ENCODE measurements at regions not wholly inside any gene's neighbourhood (a gene's known extent, or its start where the extent isn't known, plus 50 kb on each side); places are given as distances from the start of the nearest gene placed in this dataset.

DNA sequence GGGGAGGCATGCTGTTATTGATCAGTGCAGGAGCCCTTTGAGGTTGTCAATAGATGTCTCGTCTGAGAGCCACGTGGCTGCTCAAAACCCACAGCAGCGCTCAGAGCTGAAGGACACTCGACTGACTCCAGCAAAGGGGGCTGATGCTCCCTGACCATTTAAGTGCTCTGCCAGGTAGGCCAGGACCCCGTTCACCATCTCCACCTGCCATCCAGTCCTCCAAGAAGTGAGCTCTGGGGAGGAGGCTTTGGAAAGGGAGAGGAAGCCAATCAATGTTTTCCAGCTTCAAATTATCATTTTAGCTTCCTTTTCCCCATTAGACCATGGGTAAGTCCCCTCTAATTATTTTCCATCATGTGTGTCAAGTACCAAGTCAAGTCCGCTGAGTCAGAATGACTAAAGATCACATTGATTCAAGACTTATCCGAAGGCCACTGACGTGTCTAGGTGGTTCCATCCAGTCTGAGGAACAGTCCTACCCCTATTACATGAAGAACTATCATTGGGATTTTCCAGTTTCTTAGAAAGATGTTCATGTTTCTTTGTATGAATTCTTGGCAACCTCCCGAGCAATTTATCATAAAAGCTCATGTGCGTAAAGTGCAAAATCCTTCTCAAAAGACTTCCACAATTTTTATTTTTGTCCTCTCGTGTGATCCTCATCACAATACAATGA is 302.6 kb upstream of the LYZL1 start:
- no peak for TF ChIP-seq EZH2 (IDR thresholded peaks at IDR 0.05; ENCODE audit: low read length)
- TF ChIP-seq, protein P1, sequence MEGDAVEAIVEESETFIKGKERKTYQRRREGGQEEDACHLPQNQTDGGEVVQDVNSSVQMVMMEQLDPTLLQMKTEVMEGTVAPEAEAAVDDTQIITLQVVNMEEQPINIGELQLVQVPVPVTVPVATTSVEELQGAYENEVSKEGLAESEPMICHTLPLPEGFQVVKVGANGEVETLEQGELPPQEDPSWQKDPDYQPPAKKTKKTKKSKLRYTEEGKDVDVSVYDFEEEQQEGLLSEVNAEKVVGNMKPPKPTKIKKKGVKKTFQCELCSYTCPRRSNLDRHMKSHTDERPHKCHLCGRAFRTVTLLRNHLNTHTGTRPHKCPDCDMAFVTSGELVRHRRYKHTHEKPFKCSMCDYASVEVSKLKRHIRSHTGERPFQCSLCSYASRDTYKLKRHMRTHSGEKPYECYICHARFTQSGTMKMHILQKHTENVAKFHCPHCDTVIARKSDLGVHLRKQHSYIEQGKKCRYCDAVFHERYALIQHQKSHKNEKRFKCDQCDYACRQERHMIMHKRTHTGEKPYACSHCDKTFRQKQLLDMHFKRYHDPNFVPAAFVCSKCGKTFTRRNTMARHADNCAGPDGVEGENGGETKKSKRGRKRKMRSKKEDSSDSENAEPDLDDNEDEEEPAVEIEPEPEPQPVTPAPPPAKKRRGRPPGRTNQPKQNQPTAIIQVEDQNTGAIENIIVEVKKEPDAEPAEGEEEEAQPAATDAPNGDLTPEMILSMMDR (optimal IDR thresholded peaks at IDR 0.05 in 1 of 3, IDR thresholded peaks at IDR 0.05 in 1 of 3, conservative IDR thresholded peaks at IDR 0.05 in 1 of 3; ENCODE audit: extremely low read depth in 1 of 3, insufficient read depth in 2 of 3, low read length in 3 of 3), result no peak
- Histone ChIP-seq H3K27me3 (ENCODE audit: control insufficient read depth, extremely low read depth, insufficient read depth, low read length) (no peaks in the 10 kb centered on the region), H3K9me1 (ENCODE audit: control insufficient read depth, extremely low read depth, insufficient read depth, low read length) (no peaks in the 10 kb centered on the region), H3K4me2 (ENCODE audit: control insufficient read depth, extremely low read depth, insufficient read depth, low read depth, low read length) (no peak overlapping the region), H3K36me3 (ENCODE audit: control insufficient read depth in 2 of 2, extremely low read depth in 1 of 2, insufficient read depth in 2 of 2, low read length in 2 of 2) (no peaks in the 10 kb centered on the region), H3K9ac (ENCODE audit: control insufficient read depth, extremely low read depth, insufficient read depth, low read length) (no peak overlapping the region), H2AFZ (ENCODE audit: control insufficient read depth, low read length) (no peak overlapping the region), H4K20me1 (ENCODE audit: control insufficient read depth, extremely low read depth, insufficient read depth, low read length) (no peaks in the 10 kb centered on the region), H3K4me1 (ENCODE audit: control insufficient read depth, extremely low read depth, insufficient read depth, low read length) (peaks cover 20% of the 10 kb centered on the region), H3K4me3 (ENCODE audit: control insufficient read depth in 2 of 3, extremely low read depth in 1 of 3, insufficient read depth in 2 of 3, low read depth in 1 of 3, low read length in 3 of 3) (no peak overlapping the region), H3K79me2 (ENCODE audit: control insufficient read depth, insufficient read depth, low read length) (no peaks in the 10 kb centered on the region), H3K9me3 (ENCODE audit: control insufficient read depth, low read depth, low read length) (no peaks in the 10 kb centered on the region), H3K27ac (ENCODE audit: control insufficient read depth, insufficient read depth, low read length) (peak overlapping the region; percentile 42)
- dilution Hi-C loops (cut with MboI; ENCODE audit: extremely low pct_ligation_motif_present, low sequenced_read_pairs), result no loop called here
- FAIRE-seq (peak; percentile 48), DNase-seq (ENCODE audit: low read depth, low spot score) (peak; percentile 44)

DNA sequence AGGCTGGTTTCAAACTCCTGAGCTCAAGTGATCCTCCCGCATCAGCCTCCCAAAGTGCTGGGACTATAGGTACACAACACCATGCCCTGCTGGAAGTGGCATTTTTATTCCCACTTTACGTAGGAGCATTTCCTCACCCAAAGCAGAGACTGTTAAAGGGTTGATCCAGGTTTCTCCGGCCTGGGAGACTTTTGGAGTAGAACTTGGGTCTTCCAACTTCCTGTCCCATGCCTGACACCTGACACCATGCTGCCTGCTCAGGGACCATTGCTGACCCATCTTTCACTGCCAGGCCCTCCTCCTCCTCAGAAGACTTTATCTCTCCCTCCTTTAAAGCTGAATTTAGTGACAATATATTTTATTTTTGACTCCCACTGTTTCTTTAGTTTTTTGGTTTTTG is 302.0 kb upstream of the LYZL1 start:
- H3K9me1 ChIP-seq (ENCODE audit: control insufficient read depth, extremely low read depth, insufficient read depth, low read length), result no peaks in the 10 kb centered on the region
- no peak overlapping the region for H3K4me2 ChIP-seq (ENCODE audit: control insufficient read depth, extremely low read depth, insufficient read depth, low read depth, low read length)
- no peak overlapping the region for H2AFZ ChIP-seq (ENCODE audit: control insufficient read depth, low read length)
- no peaks in the 10 kb centered on the region for H3K36me3 ChIP-seq (ENCODE audit: control insufficient read depth in 2 of 2, extremely low read depth in 1 of 2, insufficient read depth in 2 of 2, low read length in 2 of 2)
- H3K4me1 ChIP-seq (ENCODE audit: control insufficient read depth, extremely low read depth, insufficient read depth, low read length), result peaks cover 26% of the 10 kb centered on the region
- H3K9ac ChIP-seq (ENCODE audit: control insufficient read depth, extremely low read depth, insufficient read depth, low read length), result no peak overlapping the region
- H3K79me2 ChIP-seq (ENCODE audit: control insufficient read depth, insufficient read depth, low read length), result no peaks in the 10 kb centered on the region
- FAIRE-seq, result no peak
- dilution Hi-C loops (cut with MboI; ENCODE audit: extremely low pct_ligation_motif_present, low sequenced_read_pairs), result no loop called here
- H3K27me3 ChIP-seq (ENCODE audit: control insufficient read depth, extremely low read depth, insufficient read depth, low read length), result no peaks in the 10 kb centered on the region
- no peak for DNase-seq (ENCODE audit: low read depth, low spot score)
- peak overlapping the region; percentile 42 for H3K27ac ChIP-seq (ENCODE audit: control insufficient read depth, insufficient read depth, low read length)
- no peaks in the 10 kb centered on the region for H4K20me1 ChIP-seq (ENCODE audit: control insufficient read depth, extremely low read depth, insufficient read depth, low read length)
- H3K9me3 ChIP-seq (ENCODE audit: control insufficient read depth, low read depth, low read length), result no peaks in the 10 kb centered on the region
- no peak overlapping the region for H3K4me3 ChIP-seq (ENCODE audit: control insufficient read depth in 2 of 3, extremely low read depth in 1 of 3, insufficient read depth in 2 of 3, low read depth in 1 of 3, low read length in 3 of 3)
- TF ChIP-seq, protein P1 (optimal IDR thresholded peaks at IDR 0.05 in 1 of 3, IDR thresholded peaks at IDR 0.05 in 1 of 3, conservative IDR thresholded peaks at IDR 0.05 in 1 of 3; ENCODE audit: extremely low read depth in 1 of 3, insufficient read depth in 2 of 3, low read length in 3 of 3), result no peak
- TF ChIP-seq EZH2 (IDR thresholded peaks at IDR 0.05; ENCODE audit: low read length), result no peak
